ENCODE measurements at regions not wholly inside any gene's neighbourhood (a gene's known extent, or its start where the extent isn't known, plus 50 kb on each side); places are given as distances from the start of the nearest gene placed in this dataset.

GRCh38 chr7:25558605-25559004 is 330.3 kb upstream of the NPVF start:
- TF ChIP-seq CTCF (IDR thresholded peaks at IDR 0.05; ENCODE audit: insufficient read depth, low read depth, low read length) (no peak), EZH2 (IDR thresholded peaks at IDR 0.05; ENCODE audit: insufficient read depth, low read length) (no peak)

Data from astrocyte (in vitro differentiated cells and primary cell).